ENCODE measurements at regions not wholly inside any gene's neighbourhood (a gene's known extent, or its start where the extent isn't known, plus 50 kb on each side); places are given as distances from the start of the nearest gene placed in this dataset.

- Mint-ChIP-seq H3K9me3 (no peaks in the 10 kb centered on the region), H3K4me1 (peaks cover 5 to 9% of the 10 kb centered on the region in 2 donors), H3K4me3 (no peak overlapping the region), H3K27me3 (peaks cover 11 to 14% of the 10 kb centered on the region in 2 donors), H3K27ac (no peak overlapping the region), H3K36me3 (no peaks in the 10 kb centered on the region)
- DNase-seq (no peak), ATAC-seq (replicated peaks) (no peak)
Measured at GRCh38 chr11:76280882-76281557, 74.7 kb upstream of the WNT11 start.

- Mint-ChIP-seq H3K27me3 (peaks cover 11 to 14% of the 10 kb centered on the region in 2 donors), H3K9me3 (no peaks in the 10 kb centered on the region), H3K36me3 (no peaks in the 10 kb centered on the region), H3K27ac (no peak overlapping the region), H3K4me3 (no peak overlapping the region), H3K4me1 (peaks cover 5 to 9% of the 10 kb centered on the region in 2 donors)
- DNase-seq (no peak), ATAC-seq (replicated peaks) (no peak)
Measured at GRCh38 chr11:76280151-76280881, 74.0 kb upstream of the WNT11 start.

- H3K9me3 Mint-ChIP-seq, result peaks cover 2 to 4% of the 10 kb centered on the region in 2 donors
- no peak for DNase-seq
- no peak overlapping the region for H3K27ac Mint-ChIP-seq
- no peak for ATAC-seq (replicated peaks)
- peaks cover 11 to 18% of the 10 kb centered on the region in 2 donors for H3K27me3 Mint-ChIP-seq
- peaks cover 5 to 9% of the 10 kb centered on the region in 2 donors for H3K4me1 Mint-ChIP-seq
- no peaks in the 10 kb centered on the region for H3K36me3 Mint-ChIP-seq
- no peak overlapping the region for H3K4me3 Mint-ChIP-seq
Measured at GRCh38 chr11:76279646-76280045, 73.3 kb upstream of the WNT11 start.

- Mint-ChIP-seq H3K36me3 (no peaks in the 10 kb centered on the region), H3K4me3 (no peak overlapping the region), H3K27me3 (peaks cover 11 to 19% of the 10 kb centered on the region in 2 donors), H3K27ac (no peak overlapping the region), H3K4me1 (peaks cover 5 to 9% of the 10 kb centered on the region in 2 donors), H3K9me3 (peaks cover 5 to 10% of the 10 kb centered on the region in 2 donors)
- DNase-seq (no peak), ATAC-seq (replicated peaks) (no peak)
Measured at GRCh38 chr11:76279038-76279437, 72.7 kb upstream of the WNT11 start.

GRCh38 chr11:76278526-76278925, 72.2 kb upstream of the WNT11 start:
- Mint-ChIP-seq H3K4me1 (peaks cover 5 to 9% of the 10 kb centered on the region in 2 donors), H3K27ac (no peak overlapping the region), H3K27me3 (peaks cover 11 to 19% of the 10 kb centered on the region in 2 donors), H3K9me3 (peaks cover 7 to 12% of the 10 kb centered on the region in 2 donors), H3K36me3 (no peaks in the 10 kb centered on the region), H3K4me3 (no peak overlapping the region)
- DNase-seq, result no peak
- ATAC-seq (replicated peaks), result no peak

- Mint-ChIP-seq H3K4me3 (no peak overlapping the region), H3K36me3 (no peaks in the 10 kb centered on the region), H3K9me3 (peaks cover 7 to 12% of the 10 kb centered on the region in 2 donors), H3K27me3 (peaks cover 11 to 19% of the 10 kb centered on the region in 2 donors), H3K4me1 (peaks cover 4 to 9% of the 10 kb centered on the region in 2 donors), H3K27ac (no peak overlapping the region)
- DNase-seq, result no peak
- peak; percentile 31 to 54 for ATAC-seq (replicated peaks)
Measured at GRCh38 chr11:76277298-76278175, 71.2 kb upstream of the WNT11 start.

- Mint-ChIP-seq H3K36me3 (no peaks in the 10 kb centered on the region), H3K9me3 (peaks cover 7 to 12% of the 10 kb centered on the region in 2 donors), H3K27me3 (peaks cover 6 to 12% of the 10 kb centered on the region in 2 donors), H3K4me1 (peaks cover 4 to 9% of the 10 kb centered on the region in 2 donors), H3K27ac (no peak overlapping the region), H3K4me3 (no peak overlapping the region)
- DNase-seq (no peak), ATAC-seq (replicated peaks) (no peak)
Measured at GRCh38 chr11:76276781-76277155, 70.5 kb upstream of the WNT11 start.

GRCh38 chr11:76276046-76276780, 69.9 kb upstream of the WNT11 start:
- DNase-seq, result no peak
- Mint-ChIP-seq H3K4me1 (peaks cover 4 to 9% of the 10 kb centered on the region in 2 donors), H3K27ac (no peak overlapping the region), H3K27me3 (peaks cover 6 to 12% of the 10 kb centered on the region in 2 donors), H3K36me3 (no peaks in the 10 kb centered on the region), H3K9me3 (peaks cover 7 to 12% of the 10 kb centered on the region in 2 donors), H3K4me3 (no peak overlapping the region)
- ATAC-seq (replicated peaks), result no peak

- Mint-ChIP-seq H3K9me3 (peaks cover 7 to 12% of the 10 kb centered on the region in 2 donors), H3K4me3 (no peak overlapping the region), H3K4me1 (peaks cover 4 to 9% of the 10 kb centered on the region in 2 donors), H3K27ac (no peak overlapping the region), H3K36me3 (no peaks in the 10 kb centered on the region), H3K27me3 (peaks cover 6 to 12% of the 10 kb centered on the region in 2 donors)
- DNase-seq, result no peak
- no peak for ATAC-seq (replicated peaks)
Measured at GRCh38 chr11:76275446-76275845, 69.1 kb upstream of the WNT11 start.

- no peak for ATAC-seq (replicated peaks)
- no peak for DNase-seq
- Mint-ChIP-seq H3K27me3 (peaks cover 12 to 25% of the 10 kb centered on the region in 2 donors), H3K4me3 (no peak overlapping the region), H3K36me3 (peaks cover 0 to 3% of the 10 kb centered on the region in 2 donors), H3K9me3 (peaks cover 7 to 18% of the 10 kb centered on the region in 2 donors), H3K4me1 (no peaks in the 10 kb centered on the region), H3K27ac (no peak overlapping the region)
Measured at GRCh38 chr11:76271068-76271467, 64.8 kb upstream of the WNT11 start.

- peaks cover 12 to 29% of the 10 kb centered on the region in 2 donors for H3K27me3 Mint-ChIP-seq
- H3K4me1 Mint-ChIP-seq, result no peaks in the 10 kb centered on the region
- ATAC-seq (replicated peaks) (no peak), DNase-seq (no peak)
- no peak overlapping the region for H3K4me3 Mint-ChIP-seq
- peaks cover 0 to 3% of the 10 kb centered on the region in 2 donors for H3K36me3 Mint-ChIP-seq
- peaks cover 7 to 18% of the 10 kb centered on the region in 2 donors for H3K9me3 Mint-ChIP-seq
- H3K27ac Mint-ChIP-seq, result no peak overlapping the region
Measured at GRCh38 chr11:76270389-76270788, 64.1 kb upstream of the WNT11 start.

- Mint-ChIP-seq H3K9me3 (peaks cover 7 to 15% of the 10 kb centered on the region in 2 donors), H3K4me3 (no peak overlapping the region), H3K4me1 (no peaks in the 10 kb centered on the region), H3K27ac (no peak overlapping the region), H3K36me3 (peaks cover 0 to 3% of the 10 kb centered on the region in 2 donors), H3K27me3 (peaks cover 9 to 29% of the 10 kb centered on the region in 2 donors)
- DNase-seq (no peak), ATAC-seq (replicated peaks) (no peak)
Measured at GRCh38 chr11:76269661-76270261, 63.5 kb upstream of the WNT11 start.

- Mint-ChIP-seq H3K36me3 (peaks cover 0 to 3% of the 10 kb centered on the region in 2 donors), H3K27me3 (peaks cover 6 to 29% of the 10 kb centered on the region in 2 donors), H3K4me3 (no peak overlapping the region), H3K9me3 (peaks cover 4 to 10% of the 10 kb centered on the region in 2 donors), H3K4me1 (no peaks in the 10 kb centered on the region), H3K27ac (no peak overlapping the region)
- DNase-seq, result no peak
- no peak for ATAC-seq (replicated peaks)
Measured at GRCh38 chr11:76269247-76269646, 62.9 kb upstream of the WNT11 start.
